ENCODE measurements at regions not wholly inside any gene's neighbourhood (a gene's known extent, or its start where the extent isn't known, plus 50 kb on each side); places are given as distances from the start of the nearest gene placed in this dataset.

GRCh38 chr1:4107291-4107690, 207.2 kb upstream of the C1orf174 start:
- no peak overlapping the region for H3K27ac ChIP-seq
- H3K4me3 ChIP-seq: no peak overlapping the region
- 52% methylated on average over 3 of the region's 8 CpGs for WGBS (ENCODE audit: insufficient coverage, low coverage, low lambda C conversion rate, missing lambda C conversion rate)
- no peaks in the 10 kb centered on the region for H3K27me3 ChIP-seq
- ATAC-seq (no peak), DNase-seq (peak in 1 of 3 donors; percentile 37)
- no peak for TF ChIP-seq CTCF (IDR thresholded peaks at IDR 0.05)
- TF ChIP-seq POLR2A (IDR thresholded peaks at IDR 0.05): no peak
- intact Hi-C loops (cut with DNase I): no loop called here
- H3K9me3 ChIP-seq: no peaks in the 10 kb centered on the region
- no peaks in the 10 kb centered on the region for H3K36me3 ChIP-seq
- H3K4me1 ChIP-seq: no peaks in the 10 kb centered on the region

- H3K4me3 ChIP-seq: no peak overlapping the region
- WGBS (ENCODE audit: insufficient coverage, low coverage, low lambda C conversion rate, missing lambda C conversion rate): 28% methylated on average over 10 of the region's 10 CpGs
- H3K27me3 ChIP-seq: no peaks in the 10 kb centered on the region
- no peaks in the 10 kb centered on the region for H3K4me1 ChIP-seq
- intact Hi-C loops (cut with DNase I): no loop called here
- no peak for ATAC-seq
- H3K27ac ChIP-seq: no peak overlapping the region
- H3K36me3 ChIP-seq: no peaks in the 10 kb centered on the region
- no peaks in the 10 kb centered on the region for H3K9me3 ChIP-seq
- no peak for TF ChIP-seq POLR2A (IDR thresholded peaks at IDR 0.05)
- no peak for TF ChIP-seq CTCF (IDR thresholded peaks at IDR 0.05)
- peak in 1 of 3 donors; percentile 31 for DNase-seq
Measured at GRCh38 chr1:4108331-4108730, 208.3 kb upstream of the C1orf174 start.

- H3K27me3 ChIP-seq: no peaks in the 10 kb centered on the region
- ATAC-seq (no peak), DNase-seq (peak in 1 of 3 donors; percentile 33)
- no peaks in the 10 kb centered on the region for H3K36me3 ChIP-seq
- H3K27ac ChIP-seq: no peak overlapping the region
- H3K4me1 ChIP-seq: no peaks in the 10 kb centered on the region
- WGBS (ENCODE audit: insufficient coverage, low coverage, low lambda C conversion rate, missing lambda C conversion rate): 72% methylated on average over 24 of the region's 29 CpGs
- intact Hi-C loops (cut with DNase I): no loop called here
- TF ChIP-seq CTCF (IDR thresholded peaks at IDR 0.05): no peak
- no peak for TF ChIP-seq POLR2A (IDR thresholded peaks at IDR 0.05)
- no peak overlapping the region for H3K4me3 ChIP-seq
- no peaks in the 10 kb centered on the region for H3K9me3 ChIP-seq
Measured at GRCh38 chr1:4108758-4109627, 208.9 kb upstream of the C1orf174 start.

- no peak for TF ChIP-seq CTCF (IDR thresholded peaks at IDR 0.05)
- no peak for TF ChIP-seq POLR2A (IDR thresholded peaks at IDR 0.05)
- Histone ChIP-seq H3K4me3 (no peak overlapping the region), H3K36me3 (no peaks in the 10 kb centered on the region), H3K9me3 (no peaks in the 10 kb centered on the region), H3K27ac (no peak overlapping the region), H3K27me3 (no peaks in the 10 kb centered on the region), H3K4me1 (no peaks in the 10 kb centered on the region)
- 73% methylated on average over 3 of the region's 10 CpGs for WGBS (ENCODE audit: insufficient coverage, low coverage, low lambda C conversion rate, missing lambda C conversion rate)
- DNase-seq: peak in 1 of 3 donors; percentile 28
- no peak for ATAC-seq
- intact Hi-C loops (cut with DNase I): no loop called here
Measured at GRCh38 chr1:4109628-4109940, 209.5 kb upstream of the C1orf174 start.

All from right lobe of liver (tissue), 6 donors.